GM21825 (cell line): ENCODE measurements at regions not wholly inside any gene's neighbourhood (a gene's known extent, or its start where the extent isn't known, plus 50 kb on each side); places are given as distances from the start of the nearest gene placed in this dataset.
"Not testable (repeated sequence)": the region's sequence is repeated elsewhere in the genome, so short reads cannot be mapped to it uniquely, and the experiment has no call there.

ENCODE experiments used
- ATAC-seq: cut with Tn5 transposase; IDR thresholded peaks from one replicate; pipeline ENCODE4 v1.9.1; 2021; ENCODE audit warnings: mild to moderate bottlenecking, moderate library complexity; ENCODE audit not compliant: unreplicated experiment

DNA sequence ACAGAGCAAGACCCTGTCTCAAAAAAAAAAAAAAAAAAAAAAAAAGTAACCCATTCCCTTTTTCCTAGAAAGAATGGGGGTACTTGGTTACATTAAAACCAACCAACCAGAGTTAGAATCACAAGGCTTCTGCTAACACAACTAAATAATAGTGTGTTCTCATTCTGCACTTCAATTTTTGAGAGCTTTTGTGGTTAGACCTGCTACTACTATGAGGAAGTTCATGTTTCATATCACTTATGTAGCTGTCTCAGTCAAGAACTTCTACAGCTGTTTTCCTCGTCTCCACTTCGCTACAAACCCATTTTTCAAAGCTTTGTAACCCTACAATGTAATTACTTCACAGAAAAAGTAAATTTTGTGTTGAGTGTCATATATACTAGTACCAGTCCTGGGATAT is 58.3 kb downstream of the PDHA2 start:
- ATAC-seq, result no peak

GRCh38 chr4:95909211-95909610 is 69.3 kb downstream of the PDHA2 start:
- no peak for ATAC-seq

DNA sequence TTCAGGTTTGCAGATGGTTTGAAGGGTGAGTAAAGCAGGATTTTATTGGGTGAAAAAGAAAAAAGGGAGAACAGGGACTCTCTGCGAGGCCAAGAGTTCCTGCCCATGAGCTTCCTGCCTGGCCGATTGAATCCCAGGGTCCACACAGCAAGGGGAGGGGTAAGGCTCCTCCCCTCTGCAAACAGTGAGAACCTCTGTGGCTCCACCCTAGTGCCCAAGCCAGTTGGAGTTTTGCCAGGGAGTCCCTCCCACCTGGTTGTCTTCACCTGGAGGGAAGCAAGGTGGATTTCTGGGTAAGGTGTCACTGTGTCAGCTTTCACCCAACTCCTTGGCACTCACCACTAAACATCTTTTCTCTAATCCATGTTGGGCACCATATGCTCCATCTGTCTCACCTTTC is 70.9 kb downstream of the PDHA2 start:
- no peak for ATAC-seq

- no peak for ATAC-seq
Measured at GRCh38 chr4:95921470-95921869, 81.6 kb downstream of the PDHA2 start.

GRCh38 chr4:95929448-95930064 is 89.7 kb downstream of the PDHA2 start:
- no peak for ATAC-seq

DNA sequence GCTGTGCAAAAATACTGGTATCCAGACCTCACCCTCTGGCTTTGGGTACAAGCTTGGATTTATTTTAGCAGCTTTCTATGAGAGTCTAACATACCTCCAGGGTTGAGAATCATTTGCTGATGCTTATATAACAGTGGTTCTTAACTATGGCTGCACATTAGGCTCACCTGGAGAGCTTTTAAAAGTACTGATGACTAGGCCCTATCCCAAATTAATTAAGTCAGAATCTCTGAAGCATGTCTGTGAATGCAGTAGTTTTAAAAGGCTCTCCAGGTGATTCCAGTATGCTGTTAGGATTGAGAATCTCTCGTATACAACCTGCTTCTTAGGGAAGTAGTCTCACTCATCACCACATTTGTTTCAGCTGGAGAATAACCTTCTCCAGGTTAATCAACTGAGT is 99.2 kb downstream of the PDHA2 start:
- ATAC-seq, result no peak

GRCh38 chr4:95949136-95949765 is 109.4 kb downstream of the PDHA2 start:
- ATAC-seq, result no peak

DNA sequence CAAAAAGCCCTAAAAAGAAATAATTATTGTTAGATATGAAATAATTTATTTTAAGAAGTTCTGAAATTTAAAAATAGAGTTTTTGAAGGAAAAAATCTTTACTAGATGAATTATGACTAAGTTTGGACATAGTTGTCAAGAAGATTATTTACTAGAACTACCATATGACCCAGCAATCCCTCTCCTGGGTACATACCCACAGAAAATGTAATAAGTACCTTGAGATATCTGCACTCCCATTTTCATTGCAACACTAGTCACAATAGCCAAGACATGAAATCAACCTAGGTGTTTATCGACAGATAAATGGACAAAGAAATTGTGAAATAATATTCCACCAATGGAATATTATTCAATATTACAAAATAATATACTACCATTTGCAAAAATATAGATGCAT is 109.9 kb downstream of the PDHA2 start:
- no peak for ATAC-seq

- ATAC-seq, result not testable (repeated sequence)
Measured at GRCh38 chr4:95952538-95952937, 112.6 kb downstream of the PDHA2 start.

DNA sequence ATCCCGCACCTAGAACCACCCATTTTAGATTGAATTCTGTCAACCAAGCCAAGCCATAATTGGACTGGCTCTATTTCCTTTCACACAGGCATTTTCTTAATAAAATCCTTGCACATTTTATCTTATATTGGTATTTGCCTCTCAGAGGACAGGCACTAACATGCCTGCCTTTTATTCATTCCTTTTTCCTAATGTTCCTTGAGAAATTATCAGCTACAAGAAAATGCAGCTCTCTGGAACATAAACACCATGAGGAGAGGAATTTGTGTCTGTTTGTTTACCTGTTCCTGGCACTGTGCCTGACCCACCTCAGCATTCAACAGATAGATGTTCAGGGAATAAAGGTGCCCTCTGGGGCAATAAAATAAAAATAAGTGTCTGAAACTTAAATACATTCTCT is 116.2 kb downstream of the PDHA2 start:
- no peak for ATAC-seq

GRCh38 chr4:95957054-95957453 is 117.2 kb downstream of the PDHA2 start:
- ATAC-seq, result no peak

GRCh38 chr4:95957759-95958158 is 117.9 kb downstream of the PDHA2 start:
- ATAC-seq, result no peak

- no peak for ATAC-seq
Measured at GRCh38 chr4:95959182-95959581, 119.3 kb downstream of the PDHA2 start.

GRCh38 chr4:95959633-95960032 is 119.7 kb downstream of the PDHA2 start:
- ATAC-seq, result no peak

- ATAC-seq, result no peak
Measured at GRCh38 chr4:95963456-95963855, 123.6 kb downstream of the PDHA2 start.

GRCh38 chr4:95979961-95980876 is 140.3 kb downstream of the PDHA2 start:
- ATAC-seq, result no peak

DNA sequence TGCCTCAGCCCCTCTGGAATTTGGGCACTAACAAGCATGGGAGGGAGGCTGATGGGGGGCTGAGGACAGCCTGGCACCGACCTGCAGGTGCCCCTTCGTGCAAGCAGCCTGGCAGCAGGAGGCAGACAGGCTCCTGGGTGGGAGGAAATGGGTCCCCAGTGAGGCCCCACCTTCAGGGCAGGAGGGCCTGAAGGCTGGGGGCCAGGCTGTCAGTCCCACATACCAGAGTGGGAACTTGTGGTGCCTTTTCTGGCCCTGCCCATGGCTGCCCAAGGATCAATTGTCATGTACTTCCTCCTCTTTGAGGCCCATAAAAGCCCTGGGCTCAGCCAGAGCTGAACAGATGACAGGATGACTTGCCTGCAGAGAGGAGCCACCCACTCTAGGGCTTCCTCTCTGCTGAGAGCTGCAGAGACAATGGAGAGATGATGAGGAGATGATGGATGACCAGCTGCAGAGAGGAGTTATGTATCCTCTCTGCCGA is 141.0 kb downstream of the PDHA2 start:
- ATAC-seq, result no peak

- ATAC-seq, result no peak
Measured at GRCh38 chr4:95981591-95981990, 141.7 kb downstream of the PDHA2 start.

GRCh38 chr4:95982516-95982915 is 142.6 kb downstream of the PDHA2 start:
- ATAC-seq, result no peak

DNA sequence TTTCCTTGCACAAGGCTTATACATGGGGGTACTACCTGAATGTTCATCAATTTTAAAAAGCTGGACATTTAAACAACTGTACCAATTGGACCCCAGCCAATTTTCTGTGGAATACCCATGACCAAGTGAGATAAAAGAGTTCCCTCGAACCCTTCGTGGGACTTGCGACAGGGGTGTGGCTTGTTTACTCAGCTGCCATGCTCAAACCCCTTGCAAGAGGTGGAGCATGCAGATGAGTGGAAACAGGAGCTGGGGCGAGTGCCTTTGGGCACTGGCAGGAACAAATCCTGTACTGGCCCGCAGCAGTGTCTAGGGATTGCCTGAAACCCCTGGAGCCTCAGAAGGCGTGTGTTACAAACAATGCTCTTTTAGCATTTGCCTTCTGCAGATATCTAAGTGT is 144.2 kb downstream of the PDHA2 start:
- ATAC-seq, result no peak

DNA sequence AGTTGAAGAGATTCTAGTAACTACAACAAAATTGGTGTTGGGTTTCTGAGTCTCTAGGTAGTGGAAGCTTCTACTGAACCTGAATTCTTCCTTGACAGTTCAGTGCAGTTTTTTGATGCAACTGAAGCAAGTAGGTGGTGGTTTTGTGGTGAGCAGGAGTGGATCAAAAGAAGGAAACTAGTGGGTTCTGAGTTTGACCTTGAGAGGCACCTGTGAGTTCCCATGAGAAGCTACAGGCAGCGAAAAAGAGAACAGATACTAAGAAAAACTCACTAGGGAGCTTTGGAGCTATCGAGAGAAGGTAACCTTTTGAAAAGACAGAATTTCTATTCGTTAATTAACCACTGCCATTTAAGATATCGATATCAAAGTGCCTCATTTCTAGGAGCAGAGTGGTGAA is 145.2 kb downstream of the PDHA2 start:
- no peak for ATAC-seq
